Activated T-cell treated with anti-CD3 and anti-CD28 coated beads for 24 hours (primary cell): ENCODE measurements at regions not wholly inside any gene's neighbourhood (a gene's known extent, or its start where the extent isn't known, plus 50 kb on each side); places are given as distances from the start of the nearest gene placed in this dataset.
"Not testable (repeated sequence)": the region's sequence is repeated elsewhere in the genome, so short reads cannot be mapped to it uniquely, and the experiment has no call there.

Source experiments
- DNase-seq: peaks from one replicate; pipeline ENCODE4 v3.0.0-alpha.2; 2020; ENCODE audit warnings: low read depth

- DNase-seq, result no peak
Observed at GRCh38 chr1:5634893-5635292, 357.3 kb downstream of the NPHP4 start.

- DNase-seq, result no peak
Observed at GRCh38 chr1:5632814-5633213, 359.4 kb downstream of the NPHP4 start.

GRCh38 chr1:5632224-5632623 is 360.0 kb downstream of the NPHP4 start:
- DNase-seq, result no peak

GRCh38 chr1:5628416-5628815 is 363.8 kb downstream of the NPHP4 start:
- no peak for DNase-seq

GRCh38 chr1:5623399-5623798 is 368.8 kb downstream of the NPHP4 start:
- no peak for DNase-seq

- DNase-seq, result no peak
Observed at GRCh38 chr1:5622412-5622811, 369.8 kb downstream of the NPHP4 start.

GRCh38 chr1:5621692-5622091 is 370.5 kb downstream of the NPHP4 start:
- no peak for DNase-seq

- DNase-seq, result no peak
Observed at GRCh38 chr1:5620997-5621396, 371.2 kb downstream of the NPHP4 start.

- no peak for DNase-seq
Observed at GRCh38 chr1:5620418-5620817, 371.8 kb downstream of the NPHP4 start.

GRCh38 chr1:5619469-5619868 is 372.8 kb downstream of the NPHP4 start:
- DNase-seq, result no peak

GRCh38 chr1:5617546-5617945 is 374.7 kb downstream of the NPHP4 start:
- DNase-seq, result no peak

- DNase-seq, result no peak
Observed at GRCh38 chr1:5617179-5617520, 375.1 kb downstream of the NPHP4 start.

- DNase-seq, result no peak
Observed at GRCh38 chr1:5616366-5617178, 375.7 kb downstream of the NPHP4 start.

- no peak for DNase-seq
Observed at GRCh38 chr1:5615076-5615475, 377.1 kb downstream of the NPHP4 start.

- no peak for DNase-seq
Observed at GRCh38 chr1:5613900-5614299, 378.3 kb downstream of the NPHP4 start.

GRCh38 chr1:5611851-5612250 is 380.4 kb downstream of the NPHP4 start:
- no peak for DNase-seq

GRCh38 chr1:5611431-5611830 is 380.8 kb downstream of the NPHP4 start:
- DNase-seq, result no peak

- DNase-seq, result no peak
Observed at GRCh38 chr1:5610432-5610831, 381.8 kb downstream of the NPHP4 start.

- no peak for DNase-seq
Observed at GRCh38 chr1:5603353-5604104, 388.7 kb downstream of the NPHP4 start.

- not testable (repeated sequence) for DNase-seq
Observed at GRCh38 chr1:5602718-5603117, 389.5 kb downstream of the NPHP4 start.

- no peak for DNase-seq
Observed at GRCh38 chr1:5601516-5601915, 390.7 kb downstream of the NPHP4 start.

GRCh38 chr1:5599541-5599940 is 392.7 kb downstream of the NPHP4 start:
- DNase-seq, result no peak

- DNase-seq, result no peak
Observed at GRCh38 chr1:5598824-5599395, 393.3 kb downstream of the NPHP4 start.
